ENCODE measurements at regions not wholly inside any gene's neighbourhood (a gene's known extent, or its start where the extent isn't known, plus 50 kb on each side); places are given as distances from the start of the nearest gene placed in this dataset.
"Not testable (repeated sequence)": the region's sequence is repeated elsewhere in the genome, so short reads cannot be mapped to it uniquely, and the experiment has no call there.

GRCh38 chr11:12585861-12586260 lies 88.4 kb upstream of the TEAD1 start:
- DNase-seq, result peak; percentile 10

- DNase-seq, result no peak
Observed at GRCh38 chr11:12587333-12587991, 86.8 kb upstream of the TEAD1 start.

GRCh38 chr11:12591706-12592105 lies 82.5 kb upstream of the TEAD1 start:
- DNase-seq, result no peak

- no peak for DNase-seq
Observed at GRCh38 chr11:12592283-12592682, 81.9 kb upstream of the TEAD1 start.

GRCh38 chr11:12595089-12595847 lies 79.0 kb upstream of the TEAD1 start:
- DNase-seq, result not testable (repeated sequence)

- no peak for DNase-seq
Observed at GRCh38 chr11:12598330-12599256, 75.6 kb upstream of the TEAD1 start.

- no peak for DNase-seq
Observed at GRCh38 chr11:12599408-12600143, 74.6 kb upstream of the TEAD1 start.

GRCh38 chr11:12600829-12601228 lies 73.4 kb upstream of the TEAD1 start:
- no peak for DNase-seq

- DNase-seq, result no peak
Observed at GRCh38 chr11:12602421-12602820, 71.8 kb upstream of the TEAD1 start.

- DNase-seq, result no peak
Observed at GRCh38 chr11:12603143-12604088, 70.8 kb upstream of the TEAD1 start.

GRCh38 chr11:12604557-12605153 lies 69.6 kb upstream of the TEAD1 start:
- DNase-seq, result no peak

GRCh38 chr11:12606597-12606996 lies 67.6 kb upstream of the TEAD1 start:
- no peak for DNase-seq

GRCh38 chr11:12608678-12609077 lies 65.5 kb upstream of the TEAD1 start:
- DNase-seq, result not testable (repeated sequence)

GRCh38 chr11:12611352-12611751 lies 62.9 kb upstream of the TEAD1 start:
- DNase-seq, result no peak

GRCh38 chr11:12617632-12618031 lies 56.6 kb upstream of the TEAD1 start:
- DNase-seq, result no peak

- DNase-seq, result no peak
Observed at GRCh38 chr11:12618743-12619540, 55.3 kb upstream of the TEAD1 start.

GRCh38 chr11:12623869-12624268 lies 50.4 kb upstream of the TEAD1 start:
- no peak for DNase-seq
